T-helper 2 cell treated with Interferon-gamma antibody and Interleukin-4, amounts not matched to agents 100 ng/mL and 5 ng/mL, for 36 hours (primary cell): ENCODE measurements at regions not wholly inside any gene's neighbourhood (a gene's known extent, or its start where the extent isn't known, plus 50 kb on each side); places are given as distances from the start of the nearest gene placed in this dataset.
"Not testable (repeated sequence)": the region's sequence is repeated elsewhere in the genome, so short reads cannot be mapped to it uniquely, and the experiment has no call there.

Experiments used
- intact Hi-C: fragments of 100-400 bp; cut with micrococcal nuclease; formaldehyde crosslinking; loops from one replicate; pipeline ENCODE4 v1.15.1; 2023

GRCh38 chr11:23236826-23237555 is 376.7 kb upstream of the CCDC179 start:
- intact Hi-C loops, result no loop called here

GRCh38 chr11:23252426-23252825 is 392.2 kb upstream of the CCDC179 start:
- intact Hi-C loops, result no loop called here

GRCh38 chr11:23257088-23257487 is 396.8 kb upstream of the CCDC179 start:
- intact Hi-C loops, result no loop called here

GRCh38 chr11:23257556-23257955 is 397.3 kb upstream of the CCDC179 start:
- intact Hi-C loops, result no loop called here

- intact Hi-C loops, result no loop called here
Observed at GRCh38 chr11:23263466-23263865, 403.2 kb upstream of the CCDC179 start.

- intact Hi-C loops, result no loop called here
Observed at GRCh38 chr11:23272095-23272494, 411.8 kb upstream of the CCDC179 start.

GRCh38 chr11:23278121-23278520 is 417.8 kb upstream of the CCDC179 start:
- intact Hi-C loops, result no loop called here

GRCh38 chr11:23280088-23280487 is 419.8 kb upstream of the CCDC179 start:
- intact Hi-C loops, result no loop called here

- intact Hi-C loops, result no loop called here
Observed at GRCh38 chr11:23283666-23284065, 423.4 kb upstream of the CCDC179 start.

- intact Hi-C loops, result no loop called here
Observed at GRCh38 chr11:23284631-23285030, 424.4 kb upstream of the CCDC179 start.

- intact Hi-C loops, result no loop called here
Observed at GRCh38 chr11:23288003-23288783, 427.9 kb upstream of the CCDC179 start.

GRCh38 chr11:23295241-23295640 is 435.0 kb upstream of the CCDC179 start:
- intact Hi-C loops, result no loop called here

- intact Hi-C loops, result no loop called here
Observed at GRCh38 chr11:23308041-23308440, 447.8 kb upstream of the CCDC179 start.

- intact Hi-C loops, result no loop called here
Observed at GRCh38 chr11:23310276-23310675, 450.0 kb upstream of the CCDC179 start.

- intact Hi-C loops, result no loop called here
Observed at GRCh38 chr11:23311986-23312940, 452.0 kb upstream of the CCDC179 start.

- intact Hi-C loops, result no loop called here
Observed at GRCh38 chr11:23313001-23313400, 452.7 kb upstream of the CCDC179 start.

GRCh38 chr11:23314162-23314561 is 453.9 kb upstream of the CCDC179 start:
- intact Hi-C loops, result no loop called here

GRCh38 chr11:23315286-23315685 is 455.0 kb upstream of the CCDC179 start:
- intact Hi-C loops, result no loop called here

- intact Hi-C loops, result no loop called here
Observed at GRCh38 chr11:23317816-23318215, 457.5 kb upstream of the CCDC179 start.

- intact Hi-C loops, result no loop called here
Observed at GRCh38 chr11:23318670-23319069, 458.4 kb upstream of the CCDC179 start.

- intact Hi-C loops, result no loop called here
Observed at GRCh38 chr11:23320131-23320530, 459.9 kb upstream of the CCDC179 start.

- intact Hi-C loops, result not testable (repeated sequence)
Observed at GRCh38 chr11:23335586-23335985, 475.3 kb upstream of the CCDC179 start.
